T-helper 17 cell (primary cell): ENCODE measurements at regions not wholly inside any gene's neighbourhood (a gene's known extent, or its start where the extent isn't known, plus 50 kb on each side); places are given as distances from the start of the nearest gene placed in this dataset.
A peak's percentile ranks its signal among the peaks of the same experiment; 100 is the strongest.

Source experiments
- ATAC-seq: fragments of 150-1000 bp; cut with Tn5 transposase; 2 replicates; pipeline ENCODE4 v1.10.0; 2021; ENCODE audit warnings: mild to moderate bottlenecking, moderate library complexity
- DNase-seq, 3 donors: peaks; one replicate each; pipeline versions ENCODE4 v3.0.0 to v3.0.0-alpha.2; 2020 to 2021
- H3K9me3 ChIP-seq: one replicate; pipeline ENCODE4 v1.7.0; 2013; ENCODE audit warnings: low read length, mild to moderate bottlenecking; ENCODE audit not compliant: control insufficient read depth, poor library complexity, severe bottlenecking
- H3K27ac Mint-ChIP-seq: one replicate; pipeline ENCODE4 v1.8.0; 2022; ENCODE audit warnings: mild to moderate bottlenecking, moderate library complexity, mixed read lengths
- H3K27me3 Mint-ChIP-seq: one replicate; pipeline ENCODE4 v1.8.0; 2022; ENCODE audit warnings: mixed read lengths
- H3K36me3 Mint-ChIP-seq: one replicate; pipeline ENCODE4 v1.8.0; 2022; ENCODE audit warnings: low read depth, mixed read lengths
- H3K4me1 Mint-ChIP-seq: one replicate; pipeline ENCODE4 v1.8.0; 2022; ENCODE audit warnings: mild to moderate bottlenecking, mixed read lengths
- H3K4me3 Mint-ChIP-seq: one replicate; pipeline ENCODE4 v1.8.0; 2022; ENCODE audit warnings: mild to moderate bottlenecking, moderate library complexity, mixed read lengths

GRCh38 chr4:153065276-153065675 is 129.2 kb downstream of the FHDC1 start:
- Mint-ChIP-seq H3K4me1 (no peaks in the 10 kb centered on the region), H3K36me3 (no peaks in the 10 kb centered on the region), H3K4me3 (no peak overlapping the region), H3K27ac (no peak overlapping the region), H3K27me3 (no peaks in the 10 kb centered on the region)
- no peak for ATAC-seq
- no peak for DNase-seq
- no peaks in the 10 kb centered on the region for H3K9me3 ChIP-seq

- Mint-ChIP-seq H3K4me1 (no peaks in the 10 kb centered on the region), H3K4me3 (no peak overlapping the region), H3K27ac (no peak overlapping the region), H3K36me3 (no peaks in the 10 kb centered on the region), H3K27me3 (no peaks in the 10 kb centered on the region)
- no peak for ATAC-seq
- H3K9me3 ChIP-seq, result no peaks in the 10 kb centered on the region
- no peak for DNase-seq
Measured at GRCh38 chr4:153067376-153067775, 131.3 kb downstream of the FHDC1 start.

- H3K9me3 ChIP-seq, result no peaks in the 10 kb centered on the region
- Mint-ChIP-seq H3K4me1 (no peaks in the 10 kb centered on the region), H3K4me3 (no peak overlapping the region), H3K36me3 (no peaks in the 10 kb centered on the region), H3K27me3 (no peaks in the 10 kb centered on the region), H3K27ac (peak overlapping the region; percentile 8)
- ATAC-seq (no peak), DNase-seq (no peak)
Measured at GRCh38 chr4:153068751-153069150, 132.6 kb downstream of the FHDC1 start.

GRCh38 chr4:153071958-153072598 is 132.2 kb upstream of the TRIM2 start:
- Mint-ChIP-seq H3K4me1 (peaks cover 17% of the 10 kb centered on the region), H3K27ac (no peak overlapping the region), H3K36me3 (peaks cover 4% of the 10 kb centered on the region), H3K4me3 (no peak overlapping the region), H3K27me3 (peaks cover 5% of the 10 kb centered on the region)
- no peaks in the 10 kb centered on the region for H3K9me3 ChIP-seq
- DNase-seq (no peak), ATAC-seq (no peak)

- H3K4me1 Mint-ChIP-seq, result peaks cover 17% of the 10 kb centered on the region
- H3K36me3 Mint-ChIP-seq, result peaks cover 4% of the 10 kb centered on the region
- no peak for ATAC-seq
- no peak overlapping the region for H3K4me3 Mint-ChIP-seq
- H3K27me3 Mint-ChIP-seq, result peaks cover 5% of the 10 kb centered on the region
- no peak for DNase-seq
- H3K9me3 ChIP-seq, result no peaks in the 10 kb centered on the region
- no peak overlapping the region for H3K27ac Mint-ChIP-seq
Measured at GRCh38 chr4:153072661-153073060, 131.6 kb upstream of the TRIM2 start.

- no peaks in the 10 kb centered on the region for H3K9me3 ChIP-seq
- ATAC-seq, result no peak
- Mint-ChIP-seq H3K4me3 (no peak overlapping the region), H3K4me1 (peaks cover 19% of the 10 kb centered on the region), H3K27me3 (peaks cover 13% of the 10 kb centered on the region), H3K27ac (peak overlapping the region; percentile 72), H3K36me3 (peaks cover 4% of the 10 kb centered on the region)
- no peak for DNase-seq
Measured at GRCh38 chr4:153074486-153074885, 129.8 kb upstream of the TRIM2 start.

GRCh38 chr4:153074936-153075630 is 129.2 kb upstream of the TRIM2 start:
- no peak overlapping the region for H3K4me3 Mint-ChIP-seq
- peaks cover 23% of the 10 kb centered on the region for H3K4me1 Mint-ChIP-seq
- H3K9me3 ChIP-seq, result no peaks in the 10 kb centered on the region
- ATAC-seq, result no peak
- H3K36me3 Mint-ChIP-seq, result peaks cover 4% of the 10 kb centered on the region
- H3K27me3 Mint-ChIP-seq, result peaks cover 18% of the 10 kb centered on the region
- peak overlapping the region; percentile 72 for H3K27ac Mint-ChIP-seq
- no peak for DNase-seq

- H3K4me3 Mint-ChIP-seq, result no peak overlapping the region
Measured at GRCh38 chr4:153075836-153076518, 128.3 kb upstream of the TRIM2 start.

GRCh38 chr4:153076861-153077260 is 127.4 kb upstream of the TRIM2 start:
- H3K36me3 Mint-ChIP-seq, result peaks cover 4% of the 10 kb centered on the region
- H3K4me3 Mint-ChIP-seq, result no peak overlapping the region
- ATAC-seq (no peak), DNase-seq (no peak)
- H3K27ac Mint-ChIP-seq, result no peak overlapping the region
- H3K9me3 ChIP-seq, result no peaks in the 10 kb centered on the region
- H3K27me3 Mint-ChIP-seq, result peaks cover 18% of the 10 kb centered on the region
- peaks cover 35% of the 10 kb centered on the region for H3K4me1 Mint-ChIP-seq

More at GRCh38 chr4:153075836-153076518, 128.3 kb upstream of the TRIM2 start:
- H3K27ac Mint-ChIP-seq, result no peak overlapping the region
- peaks cover 29% of the 10 kb centered on the region for H3K4me1 Mint-ChIP-seq
- DNase-seq (no peak), ATAC-seq (no peak)
- H3K36me3 Mint-ChIP-seq, result peaks cover 4% of the 10 kb centered on the region
- no peaks in the 10 kb centered on the region for H3K9me3 ChIP-seq
- peaks cover 18% of the 10 kb centered on the region for H3K27me3 Mint-ChIP-seq

GRCh38 chr4:153079857-153080391 is 124.3 kb upstream of the TRIM2 start:
- peaks cover 18% of the 10 kb centered on the region for H3K27me3 Mint-ChIP-seq
- H3K36me3 Mint-ChIP-seq, result peaks cover 2% of the 10 kb centered on the region
- DNase-seq (no peak), ATAC-seq (peak; percentile 53)
- H3K4me1 Mint-ChIP-seq, result peaks cover 41% of the 10 kb centered on the region
- no peaks in the 10 kb centered on the region for H3K9me3 ChIP-seq
- H3K4me3 Mint-ChIP-seq, result no peak overlapping the region
- H3K27ac Mint-ChIP-seq, result no peak overlapping the region

GRCh38 chr4:153081006-153081580 is 123.2 kb upstream of the TRIM2 start:
- peaks cover 20% of the 10 kb centered on the region for H3K27me3 Mint-ChIP-seq
- H3K36me3 Mint-ChIP-seq, result peaks cover 2% of the 10 kb centered on the region
- ATAC-seq (no peak), DNase-seq (no peak)
- H3K9me3 ChIP-seq, result no peaks in the 10 kb centered on the region
- peaks cover 42% of the 10 kb centered on the region for H3K4me1 Mint-ChIP-seq
- H3K27ac Mint-ChIP-seq, result no peak overlapping the region
- H3K4me3 Mint-ChIP-seq, result no peak overlapping the region

- H3K27ac Mint-ChIP-seq, result peak overlapping the region; percentile 39
- H3K9me3 ChIP-seq, result no peaks in the 10 kb centered on the region
- H3K4me1 Mint-ChIP-seq, result peaks cover 44% of the 10 kb centered on the region
- ATAC-seq (no peak), DNase-seq (no peak)
- H3K36me3 Mint-ChIP-seq, result no peaks in the 10 kb centered on the region
- no peak overlapping the region for H3K4me3 Mint-ChIP-seq
- peaks cover 20% of the 10 kb centered on the region for H3K27me3 Mint-ChIP-seq
Measured at GRCh38 chr4:153081693-153082092, 122.5 kb upstream of the TRIM2 start.
